HG03520 (cell line): ENCODE measurements at regions not wholly inside any gene's neighbourhood (a gene's known extent, or its start where the extent isn't known, plus 50 kb on each side); places are given as distances from the start of the nearest gene placed in this dataset.
"Not testable (repeated sequence)": the region's sequence is repeated elsewhere in the genome, so short reads cannot be mapped to it uniquely, and the experiment has no call there.

Experiments
- ATAC-seq: cut with Tn5 transposase; IDR thresholded peaks from one replicate; pipeline ENCODE4 v1.9.1; 2021; ENCODE audit warnings: mild to moderate bottlenecking, moderate library complexity; ENCODE audit not compliant: unreplicated experiment

DNA sequence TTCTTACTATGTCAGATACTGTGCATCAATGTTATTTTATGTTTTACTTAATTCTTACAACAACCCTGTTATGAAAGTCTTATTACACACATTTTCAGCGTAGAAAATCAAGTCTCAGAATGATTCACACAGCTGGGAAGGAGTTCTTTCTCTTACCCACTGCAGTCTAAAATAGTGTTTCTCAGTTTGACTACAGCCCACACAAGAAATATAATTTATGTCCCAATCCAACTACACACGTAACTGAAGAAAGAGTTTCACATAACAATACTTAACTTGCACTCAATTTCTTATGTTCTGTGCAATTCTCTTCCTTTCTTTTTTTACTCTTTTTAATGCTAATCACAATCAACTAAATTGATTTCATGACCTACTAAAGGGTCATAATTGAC, 252.8 kb upstream of the ADGRL2 start:
- peak; percentile 68 for ATAC-seq

DNA sequence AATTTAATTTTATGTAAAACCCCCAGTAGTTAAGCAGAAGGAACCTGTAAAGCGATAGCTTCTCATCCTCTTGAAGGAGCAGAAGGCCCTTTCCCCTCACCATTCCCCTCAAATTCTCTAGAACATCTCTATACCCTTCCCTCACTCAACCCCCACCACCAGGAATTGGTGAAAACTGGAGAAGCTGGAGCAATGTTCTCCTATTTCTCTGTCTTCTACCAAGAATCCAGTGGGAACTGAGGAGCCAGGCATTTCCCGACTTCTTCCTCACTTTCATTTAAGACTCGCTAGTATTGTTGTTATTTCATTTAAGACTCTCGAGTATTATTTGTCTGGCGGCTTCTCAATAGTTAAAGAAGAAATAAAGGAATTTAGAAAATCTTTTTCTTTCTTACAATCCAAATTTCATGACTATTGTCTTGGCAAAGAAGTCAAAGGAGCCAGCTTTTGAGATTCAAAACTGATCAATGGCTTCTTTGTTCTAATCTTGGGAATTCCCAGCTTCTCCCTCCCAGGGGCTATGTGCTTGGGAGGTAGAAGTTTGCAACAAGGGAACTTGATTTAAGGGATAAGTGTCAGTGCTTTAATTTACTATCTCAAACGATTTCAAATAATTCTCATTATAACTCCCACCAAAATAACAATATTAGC, 253.3 kb upstream of the ADGRL2 start:
- ATAC-seq: no peak

DNA sequence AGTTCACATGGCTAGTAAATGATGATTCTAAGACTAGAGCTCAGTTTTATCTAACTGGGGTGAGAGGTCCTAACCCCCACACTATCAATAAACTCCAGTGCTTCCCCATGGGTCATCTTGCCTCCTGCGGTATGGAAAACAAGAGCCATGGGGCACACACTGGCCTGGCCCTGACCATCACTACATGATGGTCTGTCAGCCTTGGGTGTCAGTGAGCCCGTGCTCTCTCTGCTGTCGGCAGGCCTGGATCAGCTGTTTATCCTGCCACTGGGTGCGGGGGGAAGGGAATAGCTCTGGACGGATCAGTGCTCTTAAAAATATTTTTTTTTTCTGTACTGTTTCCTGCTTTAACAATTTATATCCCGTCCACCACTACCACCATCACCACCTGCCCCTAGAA, 255.0 kb upstream of the ADGRL2 start:
- no peak for ATAC-seq

DNA sequence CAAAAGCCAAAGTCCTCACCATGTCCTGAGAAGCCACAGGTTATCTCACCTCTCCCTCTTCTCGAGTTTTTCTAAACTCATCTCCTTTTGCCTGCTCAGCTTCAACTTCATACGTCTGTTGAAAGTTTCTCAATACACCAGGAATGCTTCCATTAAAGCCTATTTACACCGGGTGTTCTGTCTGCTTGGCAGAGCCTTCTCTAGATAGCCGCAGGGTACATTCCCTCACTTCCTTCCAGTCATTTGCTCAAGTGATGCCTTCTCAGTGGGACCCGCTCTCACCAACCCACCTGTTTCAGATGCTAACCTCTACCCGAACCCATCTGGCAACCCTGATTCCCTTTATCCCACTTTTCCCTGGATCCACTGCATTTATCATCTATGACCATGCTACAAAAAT, 257.0 kb upstream of the ADGRL2 start:
- no peak for ATAC-seq

DNA sequence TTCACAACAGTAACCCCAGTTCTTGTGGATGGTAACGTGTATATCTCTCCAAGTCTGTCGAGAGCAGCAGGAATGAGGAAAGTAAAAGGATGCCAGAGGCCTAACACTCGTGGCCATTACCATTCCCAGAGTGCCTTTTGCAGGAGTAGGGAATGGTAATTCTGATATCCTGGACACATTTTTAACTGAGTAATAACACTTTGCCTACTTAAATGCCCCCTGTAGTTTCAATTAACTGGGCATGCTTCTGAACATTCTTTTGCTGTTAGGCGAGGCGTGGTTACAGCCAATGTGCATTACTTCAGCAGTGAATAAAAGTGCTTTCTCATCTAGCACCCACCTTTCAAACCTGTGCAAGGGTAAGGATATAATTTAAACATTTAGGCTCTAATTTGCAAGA, 258.5 kb upstream of the ADGRL2 start:
- ATAC-seq: no peak

DNA sequence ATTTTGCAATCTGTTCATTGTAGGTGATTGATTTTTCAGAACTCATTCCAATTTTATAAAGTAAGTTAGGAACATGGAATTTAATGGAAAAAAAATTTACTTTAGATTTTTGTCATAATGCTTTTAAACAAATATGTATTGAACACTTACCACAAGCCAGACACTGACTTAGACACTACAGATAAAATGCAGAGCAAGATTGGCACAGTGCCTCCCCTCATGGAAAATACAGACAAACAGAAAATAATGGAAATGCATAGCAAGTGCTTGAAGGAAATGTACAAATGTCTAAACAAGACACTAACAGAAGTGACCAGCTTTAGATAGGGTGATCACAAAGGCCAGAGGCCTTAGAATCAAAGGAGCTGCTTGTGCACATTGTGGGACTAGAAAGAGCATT, 260.5 kb upstream of the ADGRL2 start:
- no peak for ATAC-seq

DNA sequence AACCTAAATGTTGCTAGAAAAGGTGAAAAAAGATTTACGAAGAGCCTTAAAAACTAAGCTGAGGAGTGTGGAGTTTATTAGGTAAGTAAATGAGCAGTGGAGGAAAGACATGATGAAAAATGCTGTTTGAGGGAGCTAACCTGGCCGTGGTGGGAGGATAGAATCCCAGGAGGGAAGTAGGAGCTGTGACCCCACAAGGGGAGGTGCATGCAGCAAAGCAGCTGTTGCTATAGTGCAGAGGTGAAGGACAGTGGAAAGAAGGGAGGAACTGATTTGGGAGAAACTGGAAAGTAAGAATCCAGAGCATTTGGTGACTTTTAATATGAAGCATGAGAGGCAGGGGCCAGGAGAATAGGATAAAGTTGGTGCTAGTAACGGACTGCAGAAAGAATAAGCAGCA, 271.7 kb upstream of the ADGRL2 start:
- no peak for ATAC-seq

DNA sequence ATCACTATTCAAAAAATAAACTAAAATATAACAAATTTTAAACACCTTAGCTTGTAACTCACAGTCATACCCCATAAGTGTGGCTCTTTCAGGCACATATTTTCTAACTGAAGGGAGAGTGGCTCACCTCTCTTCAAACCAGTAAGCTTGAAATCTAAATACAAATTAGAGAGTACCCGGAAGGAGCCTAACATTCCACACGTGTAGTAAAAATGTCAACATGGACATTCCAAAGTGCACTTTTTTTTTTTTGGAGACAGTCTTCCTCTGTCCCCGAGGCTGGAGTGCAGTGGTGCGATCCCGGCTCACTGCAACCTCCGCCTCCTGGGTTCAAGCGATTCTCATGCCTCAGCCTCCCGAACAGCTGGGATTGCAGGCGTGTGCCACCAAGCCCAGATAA, 275.6 kb upstream of the ADGRL2 start:
- ATAC-seq: no peak

DNA sequence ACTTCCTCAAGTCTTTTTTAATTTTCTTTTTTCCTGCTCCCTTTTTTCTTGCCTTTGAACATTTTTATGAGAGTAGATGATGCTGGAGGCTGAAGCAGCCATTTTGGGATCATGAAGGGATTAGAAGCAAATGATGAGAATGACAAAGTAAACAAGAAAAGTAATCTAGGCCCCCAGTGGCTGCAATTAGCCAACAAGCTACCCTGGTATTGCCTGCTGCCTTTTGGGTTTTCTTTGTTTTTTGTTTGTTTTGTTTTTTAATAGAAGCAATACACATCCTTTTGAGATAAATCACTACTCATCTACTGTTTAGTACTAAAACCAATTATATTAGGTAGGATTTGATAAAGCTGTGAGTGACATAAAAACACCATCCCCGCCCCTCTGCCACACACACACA, 280.7 kb upstream of the ADGRL2 start:
- no peak for ATAC-seq

DNA sequence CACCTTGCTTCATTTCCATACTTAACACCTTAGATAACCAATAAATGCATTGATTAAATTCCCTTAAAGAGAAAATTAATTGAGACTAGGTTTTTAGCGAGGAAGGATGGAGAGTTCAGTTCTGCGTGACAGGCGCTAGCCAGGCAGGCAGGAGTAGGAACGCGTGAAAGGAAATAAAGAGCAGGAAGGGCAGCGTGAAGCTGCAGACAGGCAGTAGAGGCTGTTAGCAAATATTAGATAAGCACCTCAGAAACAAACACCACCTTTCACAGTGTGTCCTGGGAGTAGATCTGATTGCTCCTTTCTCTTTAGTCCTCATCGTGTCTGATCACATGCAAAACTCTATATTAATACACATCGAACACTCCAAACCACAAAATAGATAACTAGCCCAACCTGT, 282.7 kb upstream of the ADGRL2 start:
- no peak for ATAC-seq

DNA sequence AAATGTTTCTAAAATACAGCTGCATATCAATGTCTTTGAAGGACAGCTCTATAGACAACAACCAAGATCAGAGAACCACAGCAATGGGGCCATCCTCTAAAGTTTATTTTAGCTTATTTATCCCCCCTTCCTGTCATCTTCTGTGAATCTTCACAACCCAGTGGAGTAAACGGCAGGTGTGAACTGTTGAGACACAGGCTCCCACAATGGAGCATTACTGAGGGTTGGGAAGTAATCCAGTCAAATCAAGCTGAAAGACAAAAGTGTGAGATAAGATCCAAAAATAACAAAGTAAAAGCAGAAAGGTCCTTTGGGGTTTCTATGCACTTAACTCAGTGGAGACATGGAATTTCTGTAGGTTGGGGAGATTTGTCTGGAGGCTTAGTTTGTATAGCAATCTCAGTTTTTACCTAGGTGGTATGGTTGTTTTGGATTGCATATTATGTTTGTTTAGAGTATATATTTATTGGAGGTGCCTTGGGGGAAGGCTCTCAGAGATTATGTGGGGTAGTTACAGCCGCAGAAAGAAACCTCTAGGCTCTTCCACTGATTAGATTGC, 286.9 kb upstream of the ADGRL2 start:
- no peak for ATAC-seq

DNA sequence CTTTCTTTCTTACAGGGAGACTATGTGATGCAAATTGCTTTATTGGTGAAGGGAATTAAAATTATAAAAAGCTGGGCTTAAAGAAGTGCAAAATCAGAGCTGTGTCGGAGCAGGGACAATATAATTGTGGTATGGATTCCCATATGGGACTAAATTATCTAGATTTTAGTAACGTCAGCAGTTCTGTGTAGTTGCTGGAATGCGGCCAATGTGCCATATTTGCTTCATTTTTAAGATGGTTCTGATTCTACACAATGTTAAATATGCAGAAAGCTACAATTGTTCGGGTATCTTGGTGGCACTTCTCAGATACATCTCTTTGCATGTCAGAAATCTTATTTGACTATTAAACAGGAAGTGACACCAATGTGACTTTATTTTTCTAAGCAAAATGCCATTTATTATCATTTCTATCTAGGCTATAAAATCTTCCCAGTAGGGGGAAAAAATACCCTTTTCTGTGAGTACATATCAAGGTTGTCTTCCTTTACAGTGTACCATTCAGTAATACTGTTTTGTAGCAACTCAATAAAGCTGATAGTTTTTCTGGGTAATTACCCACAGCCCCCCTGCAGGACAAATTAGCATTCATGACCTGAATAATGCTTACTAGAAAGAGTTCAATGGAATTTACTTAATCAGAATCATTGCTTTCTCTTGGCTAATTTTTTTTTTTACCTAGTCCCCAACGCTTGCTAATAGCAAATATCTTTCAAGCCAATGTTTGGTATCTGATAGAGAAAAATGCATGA, 288.3 kb upstream of the ADGRL2 start:
- no peak for ATAC-seq

DNA sequence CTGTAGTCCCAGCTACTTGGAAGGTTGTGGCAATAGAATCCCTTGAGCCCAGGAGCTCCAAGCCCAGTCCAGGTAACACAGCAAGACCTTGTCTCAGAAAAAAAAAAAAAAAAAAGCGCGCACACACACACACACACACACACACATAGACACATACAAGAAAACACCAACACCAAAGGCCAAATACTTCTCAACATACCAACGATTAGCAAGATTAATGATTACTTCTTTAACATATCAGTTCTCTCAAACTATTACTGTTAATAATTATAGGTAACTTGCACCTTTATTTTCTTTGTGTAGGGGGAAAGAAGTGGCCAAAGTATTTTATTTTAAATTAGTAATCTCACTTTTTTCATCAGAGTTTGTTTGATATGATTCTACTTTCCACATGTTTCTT, 289.5 kb upstream of the ADGRL2 start:
- ATAC-seq: no peak

DNA sequence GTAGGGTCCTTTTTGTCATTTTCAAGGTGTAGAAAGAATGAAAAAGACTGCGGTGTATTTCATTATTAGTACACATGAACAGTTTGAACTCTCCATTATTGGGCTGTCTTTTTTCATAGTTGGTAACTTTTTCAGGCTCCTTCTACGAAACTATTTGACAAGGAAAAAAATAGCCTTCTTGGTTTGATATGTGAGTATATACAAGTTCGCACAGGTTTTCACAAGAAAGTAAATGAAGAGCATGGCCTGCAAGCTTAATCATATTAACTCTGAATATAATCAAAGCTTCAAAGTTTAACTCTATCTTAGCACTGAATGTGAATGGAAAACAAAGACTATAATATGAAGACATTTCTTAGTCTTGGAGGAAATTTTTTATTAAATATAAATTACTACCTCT, 290.0 kb upstream of the ADGRL2 start:
- no peak for ATAC-seq

DNA sequence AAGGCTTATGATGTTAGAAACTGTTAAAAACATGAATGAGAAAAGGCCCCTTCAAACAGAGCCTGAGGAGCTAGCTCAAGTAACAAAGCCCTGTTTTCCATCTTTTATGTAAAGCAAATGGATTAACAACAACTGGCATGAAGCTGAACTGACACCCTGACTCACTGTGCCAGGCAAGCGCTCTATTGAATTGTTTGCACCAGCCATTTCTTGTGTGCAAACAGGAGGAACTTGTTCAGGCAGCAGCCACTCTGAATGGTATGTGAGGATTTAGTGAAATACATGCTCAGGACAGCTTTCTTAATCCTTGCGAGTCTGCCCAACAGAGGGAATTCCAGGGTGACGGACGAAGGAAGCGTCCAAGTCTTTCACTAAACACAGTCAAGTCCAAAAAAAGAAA, 291.1 kb upstream of the ADGRL2 start:
- ATAC-seq: no peak

DNA sequence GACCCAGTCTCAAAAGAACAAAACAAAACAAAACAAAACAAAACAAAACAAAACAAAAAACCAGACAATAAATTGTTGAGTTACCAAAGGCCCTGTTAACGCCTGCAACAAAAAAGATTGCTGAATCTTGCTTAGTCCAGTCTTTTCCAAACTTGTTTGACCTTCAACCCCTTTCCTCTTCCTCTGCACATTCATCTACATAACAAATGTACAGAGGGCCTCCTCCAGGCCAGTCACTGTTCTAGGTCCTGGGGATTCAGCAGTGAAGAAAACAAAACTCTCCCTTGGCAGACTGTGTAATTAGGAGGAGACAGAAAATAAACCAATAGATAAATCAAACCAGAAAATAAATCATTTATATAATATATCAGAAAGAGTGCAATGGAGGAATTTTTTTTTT, 294.0 kb upstream of the ADGRL2 start:
- no peak for ATAC-seq

DNA sequence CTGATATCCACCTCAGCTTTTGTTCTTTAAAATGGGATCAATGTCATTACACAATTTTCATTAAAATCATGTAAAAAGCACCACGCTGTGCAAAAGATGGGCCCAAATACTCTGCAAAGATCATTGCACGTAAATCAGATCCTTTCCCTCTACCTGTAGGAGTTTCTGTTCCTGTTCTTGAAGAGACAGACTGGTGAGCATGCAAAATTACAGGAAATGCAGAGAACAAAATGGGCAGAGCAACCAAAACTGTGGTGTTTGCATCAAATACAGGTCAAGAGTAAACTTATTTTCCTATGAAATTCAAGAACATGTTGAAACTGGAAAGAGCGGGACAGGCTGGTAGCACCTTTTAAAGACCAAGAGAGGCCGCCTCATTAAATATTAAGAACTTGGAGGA, 294.9 kb upstream of the ADGRL2 start:
- peak; percentile 97 for ATAC-seq

DNA sequence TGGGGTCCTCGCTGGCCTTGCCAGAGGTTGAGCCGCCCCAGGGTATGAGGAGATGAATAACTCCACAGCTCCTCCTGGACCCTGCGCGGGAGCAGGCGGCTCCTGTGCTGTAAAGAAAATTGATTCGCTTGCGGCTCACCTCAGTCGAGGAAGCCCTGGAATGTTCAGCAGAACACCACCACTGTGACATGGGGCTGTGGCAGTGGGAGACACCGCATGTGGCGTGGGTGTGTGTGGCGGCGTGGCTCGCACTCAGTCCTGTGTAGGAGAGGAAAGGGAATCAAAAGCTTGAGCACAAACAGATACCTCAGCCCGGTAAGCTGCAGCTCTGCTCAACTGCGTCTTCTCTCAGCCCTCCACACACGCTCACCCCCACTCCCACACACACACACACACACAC, 295.9 kb upstream of the ADGRL2 start:
- ATAC-seq: not testable (repeated sequence)

DNA sequence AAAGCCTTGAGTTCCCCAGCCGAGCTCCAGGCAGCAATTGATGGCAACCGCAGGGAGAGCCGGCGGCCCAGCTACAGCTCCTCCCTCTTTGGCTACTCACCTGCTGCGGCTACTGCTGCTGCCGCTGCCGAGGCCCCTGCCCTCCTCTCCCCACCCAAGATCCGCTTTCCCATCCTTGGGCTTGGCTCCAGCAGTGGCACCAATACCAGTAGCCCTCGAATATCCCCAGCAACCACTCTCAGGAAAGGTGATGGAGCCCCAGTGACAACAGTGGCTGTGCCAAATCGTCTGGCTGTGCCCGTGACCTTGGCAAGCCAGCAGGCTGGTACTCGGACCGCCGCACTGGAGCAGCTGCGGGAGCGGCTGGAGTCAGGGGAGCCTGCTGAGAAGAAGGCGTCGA, 298.0 kb upstream of the ADGRL2 start:
- ATAC-seq: not testable (repeated sequence)

DNA sequence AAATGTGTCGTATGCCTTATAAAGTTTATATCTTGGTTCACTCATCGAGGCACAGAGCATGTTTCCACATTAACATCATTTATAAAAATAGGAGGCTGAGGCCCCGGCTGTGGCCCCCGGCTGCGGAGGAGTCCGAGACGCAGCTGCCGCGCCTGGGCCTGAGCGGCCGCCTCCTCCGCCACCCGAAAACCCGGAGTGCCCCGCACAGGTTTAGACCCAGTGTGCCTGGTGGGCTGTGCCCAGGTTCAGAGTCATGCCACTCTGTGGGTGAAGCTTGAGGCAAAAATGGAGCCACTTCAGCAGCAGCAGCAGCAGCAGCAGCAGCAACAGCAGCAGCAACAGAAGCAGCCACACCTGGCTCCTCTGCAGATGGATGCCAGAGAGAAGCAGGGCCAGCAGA, 299.2 kb upstream of the ADGRL2 start:
- not testable (repeated sequence) for ATAC-seq

DNA sequence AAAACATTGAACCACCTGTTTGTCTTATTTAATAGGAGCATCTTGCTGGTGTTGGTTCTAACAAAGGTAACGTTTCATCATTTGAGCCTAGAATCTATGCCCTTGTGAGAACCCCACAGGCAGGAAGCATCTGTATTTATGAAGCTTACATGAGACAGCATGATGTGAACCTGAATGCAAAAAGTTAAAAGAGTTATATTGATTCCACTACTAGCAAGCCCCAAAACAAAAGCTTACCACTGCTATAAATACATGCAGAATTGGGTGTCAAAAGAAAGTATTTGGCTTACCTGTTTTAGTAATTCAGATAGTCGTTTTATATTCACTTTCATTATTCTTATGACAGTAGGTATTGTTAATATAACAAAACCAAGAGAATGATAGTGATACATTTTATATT, 301.2 kb upstream of the ADGRL2 start:
- ATAC-seq: no peak
